ENCODE measurements at regions not wholly inside any gene's neighbourhood (a gene's known extent, or its start where the extent isn't known, plus 50 kb on each side); places are given as distances from the start of the nearest gene placed in this dataset.

GRCh38 chr7:16007911-16008310, 321.4 kb upstream of the MEOX2 start:
- Mint-ChIP-seq H3K9me3 (ENCODE audit: unreplicated experiment) (no peaks in the 10 kb centered on the region), H3K27ac (ENCODE audit: low read depth, unreplicated experiment) (no peak overlapping the region), H3K4me1 (ENCODE audit: insufficient read depth, unreplicated experiment) (no peaks in the 10 kb centered on the region), H3K27me3 (ENCODE audit: insufficient read depth, unreplicated experiment) (peaks cover 43% of the 10 kb centered on the region), H3K36me3 (ENCODE audit: insufficient read depth, unreplicated experiment) (no peaks in the 10 kb centered on the region), H3K4me3 (ENCODE audit: unreplicated experiment) (no peak overlapping the region)
- TF ChIP-seq CTCF (IDR thresholded peaks at IDR 0.05; ENCODE audit: unreplicated experiment): no peak
- POLR2A ChIA-PET: no interaction called here
- BruUV-seq (replicated peaks): no TSS peak
- no peak for DNase-seq (ENCODE audit: unreplicated experiment)
- intact Hi-C loops (cut with micrococcal nuclease): no loop called here
- CTCF ChIA-PET: no interaction called here

GRCh38 chr7:16004702-16005101, 318.2 kb upstream of the MEOX2 start:
- POLR2A ChIA-PET: no interaction called here
- Mint-ChIP-seq H3K36me3 (ENCODE audit: insufficient read depth, unreplicated experiment) (no peaks in the 10 kb centered on the region), H3K27ac (ENCODE audit: low read depth, unreplicated experiment) (no peak overlapping the region), H3K4me1 (ENCODE audit: insufficient read depth, unreplicated experiment) (no peaks in the 10 kb centered on the region), H3K9me3 (ENCODE audit: unreplicated experiment) (no peaks in the 10 kb centered on the region), H3K4me3 (ENCODE audit: unreplicated experiment) (no peak overlapping the region), H3K27me3 (ENCODE audit: insufficient read depth, unreplicated experiment) (peaks cover 40% of the 10 kb centered on the region)
- no peak for TF ChIP-seq CTCF (IDR thresholded peaks at IDR 0.05; ENCODE audit: unreplicated experiment)
- BruUV-seq (replicated peaks): no TSS peak
- no peak for DNase-seq (ENCODE audit: unreplicated experiment)
- CTCF ChIA-PET: interaction anchor here (0.6 to 1.0 kb wide), 2 partner anchors 20 to 678 kb away, joined by 3 to 4 read pairs; no protein-coding TSS in a partner anchor
- intact Hi-C loops (cut with micrococcal nuclease): no loop called here

- POLR2A ChIA-PET: no interaction called here
- BruUV-seq (replicated peaks): no TSS peak
- Mint-ChIP-seq H3K36me3 (ENCODE audit: insufficient read depth, unreplicated experiment) (no peaks in the 10 kb centered on the region), H3K9me3 (ENCODE audit: unreplicated experiment) (no peaks in the 10 kb centered on the region), H3K27ac (ENCODE audit: low read depth, unreplicated experiment) (no peak overlapping the region), H3K27me3 (ENCODE audit: insufficient read depth, unreplicated experiment) (peaks cover 20% of the 10 kb centered on the region), H3K4me1 (ENCODE audit: insufficient read depth, unreplicated experiment) (no peaks in the 10 kb centered on the region), H3K4me3 (ENCODE audit: unreplicated experiment) (no peak overlapping the region)
- DNase-seq (ENCODE audit: unreplicated experiment): no peak
- CTCF ChIA-PET: no interaction called here
- TF ChIP-seq CTCF (IDR thresholded peaks at IDR 0.05; ENCODE audit: unreplicated experiment): no peak
- intact Hi-C loops (cut with micrococcal nuclease): no loop called here
These were observed 315.0 kb upstream of the MEOX2 start for GRCh38 chr7:16001477-16001876.

- no peak overlapping the region for H3K27ac Mint-ChIP-seq (ENCODE audit: low read depth, unreplicated experiment)
- H3K27me3 Mint-ChIP-seq (ENCODE audit: insufficient read depth, unreplicated experiment): no peaks in the 10 kb centered on the region
- no peak for DNase-seq (ENCODE audit: unreplicated experiment)
- H3K36me3 Mint-ChIP-seq (ENCODE audit: insufficient read depth, unreplicated experiment): no peaks in the 10 kb centered on the region
- CTCF ChIA-PET: interaction anchor here (0.7 kb wide), 1 partner anchor 423 kb away, joined by 3 read pairs; no protein-coding TSS in a partner anchor
- H3K9me3 Mint-ChIP-seq (ENCODE audit: unreplicated experiment): no peaks in the 10 kb centered on the region
- H3K4me3 Mint-ChIP-seq (ENCODE audit: unreplicated experiment): no peak overlapping the region
- H3K4me1 Mint-ChIP-seq (ENCODE audit: insufficient read depth, unreplicated experiment): no peaks in the 10 kb centered on the region
- no TSS peak for BruUV-seq (replicated peaks)
- no peak for TF ChIP-seq CTCF (IDR thresholded peaks at IDR 0.05; ENCODE audit: unreplicated experiment)
- intact Hi-C loops (cut with micrococcal nuclease): no loop called here
- POLR2A ChIA-PET: no interaction called here
These were observed 312.1 kb upstream of the MEOX2 start for GRCh38 chr7:15998617-15999016.
